Right lobe of liver (tissue), 4 donors: ENCODE measurements at regions not wholly inside any gene's neighbourhood (a gene's known extent, or its start where the extent isn't known, plus 50 kb on each side); places are given as distances from the start of the nearest gene placed in this dataset.

ENCODE experiments used
- CTCF ChIP-seq, 4 donors: fragments of 200-600 bp in 3 of 4; fragments of 450-650 bp in 1 of 4; IDR thresholded peaks; one replicate each; pipeline versions ENCODE4 v1.5.1 to v1.8.0; 2016 to 2022; ENCODE audit warnings: antibody characterized with exemption in 4 of 4, mild to moderate bottlenecking in 2 of 4
- POLR2A ChIP-seq: fragments of 450-650 bp; IDR thresholded peaks from one replicate; pipeline ENCODE4 v1.6.1; 2017; ENCODE audit warnings: antibody characterized with exemption, mild to moderate bottlenecking
- donor health status: DM: no; HTN: no; CAD: no.
- donor health status: DM: no; HTN: no; CAD: no.
- donor health status: DM: no; HTN: yes; CAD: no.

DNA sequence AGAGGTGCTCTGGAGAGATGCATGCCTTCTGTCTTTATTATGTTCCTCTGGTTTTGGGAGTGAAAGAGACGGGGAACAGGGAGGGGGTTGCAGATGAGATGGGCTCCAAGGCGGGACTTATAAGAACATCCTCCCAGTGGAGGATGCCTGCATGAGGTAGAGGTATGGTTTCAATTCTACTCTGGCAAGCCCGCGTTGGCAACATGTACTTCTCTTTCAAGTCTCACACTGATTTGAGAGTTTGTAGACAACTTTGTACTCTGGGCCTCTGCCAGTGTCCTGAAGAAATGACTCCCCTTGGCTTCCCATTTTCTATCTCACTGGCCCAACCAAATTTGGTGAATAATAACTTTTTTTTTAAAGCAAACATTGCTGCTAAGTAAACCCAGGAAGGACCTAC lies 121.3 kb downstream of the C12orf75 start:
- TF ChIP-seq CTCF (IDR thresholded peaks at IDR 0.05), result no peak
- TF ChIP-seq POLR2A, result no peak
